COLO668 (cell line): ENCODE measurements at regions not wholly inside any gene's neighbourhood (a gene's known extent, or its start where the extent isn't known, plus 50 kb on each side); places are given as distances from the start of the nearest gene placed in this dataset.

Experiments used
- DNase-seq: peaks from one replicate; lab custom pipeline; 2025; ENCODE audit not compliant: unreplicated experiment; lab: John Stamatoyannopoulos, UW

DNA sequence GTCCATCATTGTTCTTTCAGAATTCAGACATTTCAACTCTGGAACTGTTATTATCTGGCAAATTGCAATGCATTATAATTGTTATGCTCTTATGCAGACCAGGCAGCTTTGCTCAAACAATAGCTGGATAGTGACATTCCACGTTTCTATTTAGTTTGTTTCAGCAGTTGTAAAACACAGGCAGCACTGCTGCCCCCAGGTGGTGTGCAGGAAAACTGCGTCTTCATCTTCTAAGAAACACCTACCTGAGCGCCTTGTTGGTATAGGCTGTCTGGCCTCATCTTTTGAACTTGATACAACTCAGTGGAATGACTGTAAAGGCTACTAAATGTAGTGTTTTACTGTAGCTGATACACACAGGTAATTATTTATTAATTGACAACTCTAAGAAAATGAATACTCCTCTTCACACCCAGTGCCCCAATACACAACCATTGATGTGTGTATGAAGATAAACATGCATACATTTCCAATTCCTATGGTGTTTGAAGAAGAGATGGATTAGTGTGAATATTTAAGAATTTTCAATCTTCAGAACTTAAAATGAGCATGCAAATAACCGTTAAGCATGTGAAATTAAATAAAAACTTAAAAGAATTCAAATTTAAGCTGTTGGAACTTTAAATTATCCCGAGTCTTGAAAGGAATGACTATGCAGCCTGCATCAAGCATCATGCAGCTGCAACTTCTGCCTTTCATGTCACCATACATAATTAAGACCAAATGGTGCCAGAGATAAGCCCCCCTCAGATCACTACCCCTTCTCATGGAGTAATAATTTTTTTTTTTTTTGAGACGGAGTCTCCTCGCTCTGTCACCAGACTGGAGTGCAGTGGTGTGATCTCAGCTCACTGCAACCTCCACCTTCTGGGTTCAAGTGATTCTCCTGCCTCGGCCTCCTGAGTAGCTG, 85.6 kb downstream of the CD8B2 start:
- DNase-seq: no peak

DNA sequence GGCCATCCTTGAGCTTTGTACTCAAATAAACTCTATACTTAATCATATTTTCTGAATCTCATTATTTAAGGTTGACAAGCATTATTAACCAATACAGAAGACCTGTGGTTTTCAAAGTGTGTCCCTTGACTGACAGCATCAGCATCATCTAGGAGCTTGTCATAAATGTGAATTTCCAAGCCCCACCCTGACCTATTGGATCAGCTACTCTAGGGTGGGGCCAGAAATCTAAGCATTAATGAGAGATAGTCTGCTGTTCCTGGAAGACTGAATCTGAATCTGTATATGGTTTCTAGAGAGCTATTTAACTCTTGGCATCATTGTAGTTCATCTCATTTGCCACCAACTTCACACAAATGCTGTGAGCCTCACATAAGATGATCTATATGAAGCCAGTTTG, 86.6 kb downstream of the CD8B2 start:
- DNase-seq: no peak

DNA sequence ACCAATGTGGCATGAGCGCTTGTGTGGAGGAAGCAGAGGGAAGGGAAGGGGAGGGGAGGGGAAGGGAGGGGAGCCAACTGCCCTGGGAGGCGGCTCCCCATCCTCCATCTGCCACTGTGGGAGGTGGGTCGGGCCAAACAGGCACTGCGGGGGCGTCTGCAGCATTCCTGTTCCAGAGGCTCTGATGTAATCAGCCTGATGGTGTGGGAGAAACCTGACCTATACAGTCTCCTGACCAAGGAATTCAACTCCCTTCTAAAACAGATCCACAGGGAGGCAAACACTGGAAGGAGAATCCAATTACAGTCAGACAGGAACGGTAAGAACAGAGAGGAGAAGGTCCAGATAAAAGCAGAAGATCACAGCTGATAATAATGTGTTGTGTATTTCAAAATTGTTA, 88.8 kb downstream of the CD8B2 start:
- no peak for DNase-seq

DNA sequence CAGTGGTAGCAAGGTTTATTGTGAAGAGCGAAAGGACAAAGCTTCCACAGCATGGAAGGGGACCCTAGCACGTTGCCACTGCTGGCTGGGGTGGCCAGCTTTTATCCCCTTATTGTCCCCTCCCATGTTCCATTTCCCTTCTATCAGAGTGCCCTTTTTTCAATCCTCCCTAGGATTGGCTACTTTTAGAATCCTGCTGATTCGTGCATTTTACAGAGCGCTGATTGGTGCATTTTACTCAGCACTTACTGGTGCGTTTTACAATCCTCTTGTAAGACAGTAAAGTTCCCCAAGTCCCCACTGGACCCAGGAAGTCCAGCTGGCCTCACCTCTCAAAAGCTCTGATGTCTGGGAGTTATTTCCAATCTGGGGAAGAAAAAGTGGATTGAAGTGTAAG, 90.1 kb downstream of the CD8B2 start:
- no peak for DNase-seq

DNA sequence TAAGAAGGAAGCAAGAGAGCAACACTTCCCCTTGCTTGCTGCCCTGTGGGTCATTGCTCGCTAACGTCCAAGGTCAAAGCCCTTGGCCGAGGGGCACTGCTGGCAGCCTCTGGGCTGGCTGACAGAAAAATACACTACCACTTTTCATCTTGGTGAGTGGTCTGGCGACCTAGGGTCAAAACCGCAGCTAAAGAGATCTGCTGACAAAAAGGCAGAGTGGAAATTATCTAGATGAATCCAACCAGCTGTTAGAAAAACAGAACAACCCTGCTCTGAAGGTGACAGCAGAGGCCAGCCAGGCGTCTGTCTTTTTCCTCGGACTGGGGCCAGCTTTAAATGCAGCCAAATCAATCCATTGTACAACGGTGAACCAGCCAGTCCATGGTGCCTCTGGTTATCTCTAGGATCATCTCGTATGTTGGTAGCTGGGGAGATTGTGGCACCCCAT, 92.6 kb downstream of the CD8B2 start:
- no peak for DNase-seq

DNA sequence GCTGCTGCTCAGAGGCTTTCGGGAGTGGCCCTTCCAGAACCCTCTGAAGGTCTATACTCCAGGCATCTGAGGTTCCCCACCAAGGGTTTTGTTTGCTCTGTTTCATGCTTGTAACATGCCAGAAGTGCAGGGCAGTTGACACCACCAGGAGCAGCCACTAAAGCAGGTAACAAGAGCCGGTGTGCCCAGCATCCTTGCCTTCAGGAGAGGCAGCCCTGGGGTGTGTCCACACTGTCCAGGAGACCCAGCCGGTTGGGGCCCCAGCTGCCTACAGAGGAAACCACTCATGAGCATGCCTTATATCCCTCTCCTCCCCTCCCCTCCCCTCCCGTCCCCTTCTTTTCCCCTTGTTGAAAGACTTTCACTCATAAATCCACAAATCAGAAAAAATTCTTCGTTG, 93.1 kb downstream of the CD8B2 start:
- no peak for DNase-seq

DNA sequence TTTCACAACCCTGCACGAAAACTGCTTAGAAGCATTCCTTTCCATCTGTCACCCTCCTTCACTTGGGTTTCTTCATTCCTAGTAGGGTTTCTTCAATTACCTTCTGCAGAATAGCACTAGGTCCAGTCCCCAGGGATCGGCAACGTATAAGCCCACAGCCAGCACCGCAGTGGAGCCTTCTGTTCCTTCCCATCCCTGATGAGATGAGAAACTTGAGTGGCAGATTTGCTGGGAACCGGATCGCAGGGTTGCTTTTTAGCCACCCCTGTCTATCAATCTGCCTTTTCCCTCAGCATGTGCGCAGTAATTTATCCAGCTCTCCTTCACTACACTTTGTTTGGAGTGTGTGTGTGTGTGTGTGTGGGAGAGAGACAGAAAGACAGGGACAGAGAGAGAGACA, 94.2 kb downstream of the CD8B2 start:
- no peak for DNase-seq

DNA sequence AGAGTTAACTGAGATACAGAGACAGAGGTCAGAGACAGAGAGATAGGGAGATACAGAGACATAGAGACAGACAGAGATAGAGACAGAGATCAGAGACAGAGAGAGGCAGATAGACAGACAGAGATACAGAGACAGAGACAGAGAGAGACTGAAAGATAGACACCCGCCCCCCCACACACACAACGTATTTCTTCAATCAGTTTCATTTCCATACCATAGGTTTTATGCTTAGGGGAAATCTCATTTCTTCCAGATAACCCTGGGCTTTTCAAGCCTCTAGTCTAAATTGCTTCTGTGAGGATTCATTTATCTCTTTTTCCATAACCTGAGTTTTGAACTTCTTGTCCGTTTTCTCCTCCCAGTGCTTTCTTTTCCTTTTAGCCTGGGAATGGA, 94.6 kb downstream of the CD8B2 start:
- no peak for DNase-seq

DNA sequence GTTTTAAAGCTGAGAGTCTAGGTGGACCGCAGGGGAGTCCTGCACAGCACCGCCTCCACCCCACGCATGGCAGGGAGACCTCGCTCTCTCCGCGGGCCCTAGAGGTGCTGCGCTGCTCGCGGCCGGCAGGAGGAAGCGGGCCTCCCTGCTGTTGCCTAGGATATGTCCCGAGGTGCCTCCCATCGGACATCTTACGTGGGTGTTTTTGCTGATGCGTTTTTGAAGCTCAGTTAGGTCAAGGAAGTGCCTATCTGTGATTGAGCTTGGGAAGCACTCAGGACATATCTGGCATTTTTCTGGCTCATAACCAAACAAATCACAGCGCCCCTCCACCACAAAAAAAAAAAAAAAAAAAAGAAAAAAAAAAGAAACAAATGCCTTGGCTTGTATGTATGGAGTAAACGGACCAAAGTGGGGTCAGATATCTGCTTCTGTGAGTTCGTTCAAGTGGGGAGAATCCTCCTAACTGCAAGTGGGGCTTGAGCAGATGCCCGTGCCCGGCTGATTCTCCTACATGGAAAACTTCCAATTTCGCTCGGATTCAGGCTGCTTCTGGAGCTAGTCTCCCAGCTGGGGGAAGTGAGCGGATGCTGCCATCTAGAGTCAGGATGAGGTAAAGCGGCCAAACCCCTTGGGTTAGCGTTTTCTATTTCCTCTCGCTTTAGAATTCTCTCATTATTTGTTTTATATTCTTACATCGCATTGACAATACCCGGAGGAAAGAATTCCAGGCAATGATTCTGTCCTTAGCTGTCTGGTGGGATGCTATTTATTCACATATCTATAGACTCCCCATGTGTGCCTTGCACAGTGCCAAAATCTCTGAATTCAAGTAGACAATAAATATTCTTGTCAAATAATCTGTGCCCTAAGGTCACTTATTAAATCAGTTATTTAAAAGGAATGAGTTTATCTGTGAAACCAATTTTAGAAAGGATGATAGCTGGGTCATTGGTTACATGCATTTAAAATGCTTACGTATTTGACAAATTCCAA, 95.3 kb downstream of the CD8B2 start:
- DNase-seq: peak; percentile 53

DNA sequence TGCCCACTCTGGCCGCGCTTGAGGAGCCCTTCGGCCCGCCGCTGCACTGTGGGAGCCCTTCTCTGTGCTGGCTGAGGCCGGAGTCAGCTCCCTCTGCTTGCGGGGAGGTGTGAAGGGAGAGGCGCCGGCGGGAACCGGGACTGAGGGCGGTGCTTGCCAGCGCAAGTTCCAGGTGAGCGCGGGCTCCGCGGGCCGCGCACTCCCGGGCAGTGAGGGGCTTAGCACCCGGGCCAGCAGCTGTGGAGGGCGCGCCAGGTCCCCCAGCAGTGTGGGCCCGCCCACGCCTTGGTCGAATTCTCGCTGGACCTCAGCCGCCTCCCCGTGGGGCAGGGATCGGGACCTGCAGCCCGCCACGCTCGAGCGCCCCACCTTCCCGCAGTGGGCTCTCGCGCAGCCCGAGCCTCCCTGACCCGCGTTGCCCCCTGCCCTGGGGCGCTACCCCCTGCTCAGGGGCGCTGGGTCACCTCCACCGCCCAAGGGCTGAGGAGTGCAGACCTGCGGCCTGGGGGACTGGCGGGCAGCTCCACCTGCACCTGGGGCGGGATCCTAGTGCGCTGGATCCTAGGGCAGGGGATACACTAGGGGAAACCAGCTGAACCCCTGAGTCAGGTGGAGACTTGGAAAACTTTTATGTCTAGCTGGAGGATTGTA, 97.3 kb downstream of the CD8B2 start:
- DNase-seq: no peak

DNA sequence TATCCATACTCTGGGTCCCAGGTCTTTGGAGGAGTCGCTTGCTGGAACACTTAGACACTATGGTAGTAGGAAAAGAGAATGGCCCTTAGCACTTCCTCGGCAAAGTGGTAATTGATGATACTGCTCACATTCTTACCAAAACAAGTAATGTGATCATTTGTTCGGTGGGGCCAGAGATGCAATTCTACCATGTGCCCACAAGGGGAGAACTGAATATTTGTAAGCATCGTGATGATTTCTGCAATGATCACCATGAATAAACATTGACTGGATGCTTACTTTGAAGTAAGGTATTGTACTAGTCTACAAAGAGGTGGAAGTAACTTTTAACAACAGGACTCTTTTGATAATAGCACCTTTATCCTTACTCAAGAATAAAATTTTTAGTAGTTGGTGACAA, 109.7 kb downstream of the CD8B2 start:
- DNase-seq: no peak

DNA sequence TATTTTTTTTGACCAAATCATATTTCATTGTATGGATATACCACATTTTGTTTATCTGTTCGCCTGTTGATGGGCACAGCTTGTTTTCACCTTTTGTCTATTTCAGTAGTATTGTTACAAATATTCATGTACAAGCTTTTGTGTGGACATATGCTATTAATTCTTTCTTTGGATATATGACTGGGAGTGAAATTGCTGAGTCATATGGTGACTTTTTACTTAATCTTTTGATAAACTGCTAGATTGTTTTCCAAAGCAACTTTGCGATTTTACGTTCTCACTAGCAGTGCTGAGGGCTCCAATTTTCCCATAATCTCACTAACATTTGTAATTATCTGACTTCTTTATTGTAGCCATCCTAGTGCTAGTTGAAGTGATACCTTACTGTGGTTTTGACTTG, 112.4 kb downstream of the CD8B2 start:
- DNase-seq: no peak

DNA sequence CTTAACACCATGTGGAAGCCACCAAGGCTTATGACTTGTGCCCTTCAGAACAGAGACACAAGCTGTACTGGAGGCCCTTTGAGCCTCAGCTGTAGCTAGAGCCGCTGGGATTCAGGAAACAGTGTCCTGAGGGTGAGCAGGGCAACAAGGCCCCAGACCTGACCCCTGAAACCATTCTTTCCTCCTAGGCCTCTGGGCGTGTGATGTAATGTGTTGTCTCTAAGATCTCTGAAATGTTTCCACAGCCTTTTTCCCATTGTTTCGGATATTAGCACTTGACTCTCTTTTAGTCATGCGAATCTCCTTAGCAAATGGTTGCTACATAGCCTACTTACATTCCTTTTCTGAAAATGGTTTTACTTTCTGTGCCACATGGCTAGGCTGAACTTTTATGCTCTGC, 114.9 kb downstream of the CD8B2 start:
- no peak for DNase-seq

DNA sequence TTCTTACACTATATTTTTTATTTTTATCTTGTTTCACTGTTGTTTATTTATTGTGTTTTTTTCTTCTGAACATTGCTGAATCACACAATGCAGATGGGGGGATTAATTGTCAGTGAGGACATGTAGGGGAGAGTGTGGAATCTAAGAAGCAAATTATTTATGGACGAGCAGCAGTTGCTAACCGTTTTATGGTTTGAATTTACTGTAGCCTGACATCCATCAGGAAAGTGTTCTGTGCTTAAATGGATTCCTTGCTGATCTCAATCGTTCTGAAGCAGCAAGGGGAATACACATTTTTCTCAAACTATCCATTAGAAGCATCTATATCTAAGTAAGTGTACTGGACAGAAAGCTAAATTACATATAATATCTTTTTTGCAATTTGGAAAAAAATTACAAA, 119.5 kb downstream of the CD8B2 start:
- no peak for DNase-seq

DNA sequence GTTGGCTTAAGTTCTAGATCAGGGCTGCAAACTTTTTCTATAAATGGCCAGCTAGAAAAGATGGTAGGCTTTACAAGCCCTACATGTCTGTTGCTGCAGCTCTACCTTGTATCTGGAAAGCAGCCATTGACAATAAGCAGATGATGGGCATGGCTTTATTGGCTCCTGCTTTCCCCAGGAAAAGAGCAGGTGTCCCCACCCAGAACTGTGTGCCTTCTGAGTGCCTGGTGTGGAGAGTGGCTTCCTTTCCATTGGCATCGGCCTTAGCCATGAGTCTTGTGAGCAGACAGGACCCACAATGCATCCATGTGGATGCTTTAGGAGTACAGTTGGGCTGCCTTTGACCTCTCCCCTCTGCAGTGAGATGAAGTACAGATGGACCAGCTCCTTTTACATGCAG, 120.2 kb downstream of the CD8B2 start:
- no peak for DNase-seq

DNA sequence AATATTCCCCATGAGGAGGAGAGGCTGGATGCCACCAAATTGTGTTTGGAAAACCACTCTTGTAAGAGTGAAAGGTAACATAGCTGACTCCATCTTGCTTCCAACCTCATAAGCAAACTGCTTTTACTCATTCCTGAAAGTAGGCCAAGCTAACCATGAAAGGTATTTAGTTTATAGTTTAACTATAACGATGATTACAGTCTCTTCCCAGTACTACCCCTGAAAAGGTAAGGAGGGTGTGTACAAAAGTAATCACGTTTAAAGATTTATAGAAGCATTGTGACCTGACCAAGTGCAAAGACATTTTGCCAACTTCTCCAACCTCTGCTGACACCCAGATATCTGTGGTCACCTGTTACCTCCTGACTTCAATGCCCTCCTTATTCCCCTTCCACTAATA, 122.6 kb downstream of the CD8B2 start:
- DNase-seq: no peak

DNA sequence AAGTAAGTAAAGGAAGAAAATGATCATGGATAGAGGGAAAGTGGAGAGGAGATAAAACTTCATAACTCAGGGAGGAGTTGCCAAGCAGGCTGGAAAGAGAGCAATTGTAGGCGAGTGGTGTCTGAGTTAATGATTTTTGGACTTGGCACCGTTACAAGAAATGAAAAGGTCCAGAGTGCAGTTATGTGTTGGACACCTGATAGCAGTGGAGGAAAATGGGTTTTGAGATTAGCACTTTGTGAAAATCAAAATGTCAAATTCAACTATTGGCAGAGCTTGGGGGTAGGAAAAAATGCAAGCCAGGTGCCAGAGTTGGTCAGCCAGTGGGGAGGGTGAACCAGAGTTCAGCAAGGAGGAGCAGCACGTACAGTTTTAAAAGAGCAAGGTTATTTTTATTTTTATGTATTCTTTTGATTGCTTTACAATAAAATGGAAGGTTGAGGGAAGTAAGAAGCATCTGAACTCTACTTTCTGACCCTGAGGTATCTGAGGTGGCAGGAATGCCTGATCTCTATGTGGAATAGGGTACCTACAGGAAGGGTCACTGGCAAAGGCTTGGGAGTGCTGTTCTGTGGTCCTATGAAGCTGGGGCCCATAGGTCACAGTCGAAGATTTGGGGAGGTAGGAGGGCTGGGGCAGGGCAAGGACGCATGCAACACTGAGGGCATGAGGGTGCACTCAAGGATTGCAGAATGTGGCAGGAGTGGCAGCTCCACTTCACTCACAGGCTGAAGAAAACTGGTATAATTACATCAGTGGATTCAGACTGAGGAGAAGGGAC, 127.5 kb downstream of the CD8B2 start:
- DNase-seq: no peak

DNA sequence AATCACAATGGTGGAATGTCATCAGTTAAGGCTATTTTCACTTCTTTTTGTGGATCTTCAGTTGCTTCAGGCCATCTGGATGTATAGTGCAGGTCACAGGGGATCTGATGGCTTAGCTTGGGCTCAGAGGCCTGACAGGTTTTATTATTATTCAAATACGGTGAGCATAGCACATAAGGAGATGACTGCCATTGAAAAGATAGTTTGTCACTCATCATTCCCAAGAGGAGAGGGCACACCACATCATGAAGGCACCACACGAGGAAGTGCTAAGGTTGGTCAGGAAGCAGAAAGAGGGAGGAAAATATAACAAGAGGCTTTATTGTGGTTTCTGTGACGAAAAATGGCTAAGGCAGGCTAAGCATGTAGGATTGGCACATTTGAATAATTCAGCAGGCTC, 131.4 kb downstream of the CD8B2 start:
- DNase-seq: no peak

DNA sequence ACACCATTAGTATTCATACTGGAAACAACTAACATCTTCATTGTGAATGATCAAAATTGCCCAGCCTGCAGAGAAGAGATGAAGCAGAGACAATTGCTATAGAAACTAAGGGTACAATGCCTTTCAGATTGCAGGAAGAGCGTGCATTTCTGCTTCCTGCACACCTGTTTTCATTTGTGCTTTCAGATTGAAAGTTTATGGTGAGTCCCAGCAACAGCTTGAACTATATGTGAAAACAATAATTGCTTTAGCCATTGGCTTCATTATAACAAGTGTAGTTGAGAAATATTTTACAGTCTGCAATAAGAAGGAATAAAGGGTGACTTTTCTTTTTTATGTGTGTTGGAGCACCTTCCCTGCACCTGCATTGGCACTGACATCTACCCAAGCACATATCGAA, 136.3 kb downstream of the CD8B2 start:
- no peak for DNase-seq

DNA sequence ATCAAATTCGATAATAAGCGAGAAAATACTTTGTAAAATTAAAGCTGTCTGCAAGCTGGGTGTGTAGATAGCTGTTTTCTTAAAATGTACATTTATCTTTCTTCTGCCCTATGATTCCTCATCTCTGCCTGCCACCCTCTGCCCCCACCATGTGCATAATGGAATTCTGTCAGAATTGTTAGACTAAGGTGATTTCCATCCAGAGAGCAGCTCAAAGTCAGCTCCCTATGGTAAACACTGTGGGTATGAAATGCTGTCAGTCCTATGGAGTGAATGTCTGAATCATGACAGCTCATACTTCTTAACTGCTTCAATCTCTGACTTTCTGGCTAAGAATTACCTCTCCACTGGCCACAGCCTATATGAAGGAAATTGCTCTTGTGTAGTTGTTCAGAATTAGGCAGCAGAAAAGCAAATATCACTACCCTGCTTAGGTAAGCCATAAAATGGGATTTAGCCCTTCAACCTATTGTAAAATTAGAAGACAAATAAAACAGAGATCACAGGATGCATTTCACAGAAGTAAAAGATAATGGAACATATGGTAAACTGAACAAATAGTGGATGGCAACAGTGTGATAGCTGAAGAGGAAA, 137.7 kb downstream of the CD8B2 start:
- DNase-seq: no peak
